Activated naive CD8-positive, alpha-beta T cell (primary cell): ENCODE measurements at regions not wholly inside any gene's neighbourhood (a gene's known extent, or its start where the extent isn't known, plus 50 kb on each side); places are given as distances from the start of the nearest gene placed in this dataset.

Experiments
- H3K27ac Mint-ChIP-seq: one replicate; pipeline ENCODE4 v1.8.0; 2021; ENCODE audit warnings: mixed read lengths
- H3K27me3 Mint-ChIP-seq: one replicate; pipeline ENCODE4 v1.8.0; 2021; ENCODE audit warnings: mixed read lengths
- H3K36me3 Mint-ChIP-seq: one replicate; pipeline ENCODE4 v1.8.0; 2021; ENCODE audit warnings: mixed read lengths
- H3K4me1 Mint-ChIP-seq: one replicate; pipeline ENCODE4 v1.8.0; 2021; ENCODE audit warnings: low read depth, mixed read lengths
- H3K4me3 Mint-ChIP-seq: one replicate; pipeline ENCODE4 v1.8.0; 2021; ENCODE audit warnings: mild to moderate bottlenecking, mixed read lengths
- H3K9me3 Mint-ChIP-seq: one replicate; pipeline ENCODE4 v1.8.0; 2021; ENCODE audit warnings: low read depth, mixed read lengths

GRCh38 chr5:18114151-18114757 lies 480.0 kb downstream of the TAF11L14 start:
- no peaks in the 10 kb centered on the region for H3K4me1 Mint-ChIP-seq
- H3K27ac Mint-ChIP-seq: no peak overlapping the region
- H3K36me3 Mint-ChIP-seq: no peaks in the 10 kb centered on the region
- H3K9me3 Mint-ChIP-seq: peaks cover 14% of the 10 kb centered on the region
- no peaks in the 10 kb centered on the region for H3K27me3 Mint-ChIP-seq
- no peak overlapping the region for H3K4me3 Mint-ChIP-seq

DNA sequence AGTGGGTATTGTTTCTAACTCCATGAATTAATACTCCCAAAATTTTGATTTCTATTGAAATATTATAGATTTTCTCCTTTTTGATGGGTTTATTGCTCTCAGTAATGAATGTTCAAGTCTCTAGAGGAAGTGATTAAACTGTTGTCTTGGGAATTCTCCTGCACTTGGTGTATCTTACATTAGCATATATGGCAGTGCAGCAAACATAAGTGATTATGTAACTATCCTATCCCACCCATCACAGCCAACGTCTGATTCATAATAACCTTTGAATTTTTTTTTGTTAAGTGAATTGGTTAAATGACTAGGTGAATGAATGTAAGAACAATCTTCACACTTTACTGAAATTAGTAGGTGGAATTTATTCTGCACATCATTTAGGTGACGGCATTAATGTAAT lies 483.7 kb downstream of the TAF11L14 start:
- Mint-ChIP-seq H3K36me3 (no peaks in the 10 kb centered on the region), H3K27me3 (no peaks in the 10 kb centered on the region), H3K9me3 (peaks cover 17% of the 10 kb centered on the region), H3K27ac (no peak overlapping the region), H3K4me1 (no peaks in the 10 kb centered on the region), H3K4me3 (no peak overlapping the region)

DNA sequence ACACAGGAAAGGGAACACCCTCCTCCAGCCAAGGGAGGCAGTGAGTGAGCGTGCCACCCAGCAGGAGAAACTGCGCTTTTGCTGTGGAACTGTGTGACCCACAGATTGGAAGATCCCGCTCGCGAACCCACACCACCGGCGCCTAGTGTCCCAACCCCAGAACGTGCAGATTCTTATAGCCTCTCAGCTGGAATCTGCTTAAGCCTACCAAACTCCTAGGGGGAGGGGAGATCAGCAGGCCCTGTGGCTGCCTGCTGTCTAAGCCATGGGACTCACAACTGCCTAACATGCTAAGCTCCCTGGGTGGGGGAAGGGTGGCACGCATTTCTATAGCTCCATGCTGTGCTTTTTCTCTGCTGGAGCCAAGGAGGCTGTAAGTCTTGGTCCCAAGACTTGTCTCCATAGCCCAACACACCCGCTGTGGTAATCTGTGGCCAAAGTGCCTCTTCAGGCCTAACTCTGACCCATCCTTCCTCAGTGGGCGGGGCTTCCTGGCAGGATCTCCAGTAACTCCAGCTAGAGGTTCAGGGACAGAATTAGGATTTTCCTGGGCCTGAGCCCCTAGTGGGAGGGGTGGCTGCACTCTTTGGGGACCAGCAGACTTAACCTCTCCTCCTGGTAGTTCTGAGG lies 485.0 kb downstream of the TAF11L14 start:
- Mint-ChIP-seq H3K4me1 (no peaks in the 10 kb centered on the region), H3K36me3 (no peaks in the 10 kb centered on the region), H3K9me3 (peaks cover 17% of the 10 kb centered on the region)

DNA sequence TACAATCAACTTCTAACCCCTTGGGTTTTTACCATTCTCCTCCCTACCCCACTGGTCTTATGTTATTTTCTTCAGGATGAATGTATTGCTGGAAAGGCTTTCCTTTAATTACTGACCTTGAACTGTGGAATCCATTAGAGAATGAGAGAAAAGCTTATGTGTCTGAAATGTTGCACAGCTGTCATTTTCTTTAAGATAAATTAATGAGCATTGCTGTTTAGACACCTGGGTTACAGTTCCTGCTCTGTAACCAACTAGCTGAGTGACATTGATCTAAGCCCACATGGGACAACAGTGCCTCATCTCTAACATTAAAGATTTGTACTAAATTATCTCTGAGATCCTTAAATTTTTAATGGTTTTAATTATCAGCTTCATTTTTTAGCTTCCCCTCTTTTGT lies 507.0 kb downstream of the TAF11L14 start:
- Mint-ChIP-seq H3K27ac (no peak overlapping the region), H3K4me1 (no peaks in the 10 kb centered on the region), H3K36me3 (no peaks in the 10 kb centered on the region), H3K4me3 (no peak overlapping the region), H3K9me3 (peaks cover 20% of the 10 kb centered on the region), H3K27me3 (no peaks in the 10 kb centered on the region)

More for the DNA sequence above, 485.0 kb downstream of the TAF11L14 start:
- no peaks in the 10 kb centered on the region for H3K27me3 Mint-ChIP-seq
- no peak overlapping the region for H3K27ac Mint-ChIP-seq
- no peak overlapping the region for H3K4me3 Mint-ChIP-seq

DNA sequence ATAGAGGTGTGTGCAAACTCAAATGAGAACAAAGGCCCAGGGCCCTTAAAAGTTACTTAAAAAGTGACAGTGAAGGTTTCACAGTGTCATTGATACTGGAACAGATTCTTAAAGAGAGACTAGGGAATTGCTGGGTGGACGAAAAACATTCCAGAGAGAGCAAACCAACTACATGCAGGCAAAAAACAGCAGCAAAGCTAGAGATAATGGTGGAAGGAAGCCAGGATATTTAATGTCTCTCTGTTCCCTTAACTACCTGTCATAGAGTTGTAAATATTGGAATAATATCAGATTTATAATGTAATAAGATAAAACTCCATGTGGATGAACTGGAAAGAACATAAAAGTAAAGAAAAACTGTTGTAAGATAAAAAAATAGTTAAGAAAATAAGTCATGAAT lies 508.6 kb downstream of the TAF11L14 start:
- H3K4me3 Mint-ChIP-seq: no peak overlapping the region
- H3K4me1 Mint-ChIP-seq: no peaks in the 10 kb centered on the region
- peaks cover 16% of the 10 kb centered on the region for H3K9me3 Mint-ChIP-seq
- H3K27me3 Mint-ChIP-seq: no peaks in the 10 kb centered on the region
- no peak overlapping the region for H3K27ac Mint-ChIP-seq
- no peaks in the 10 kb centered on the region for H3K36me3 Mint-ChIP-seq

GRCh38 chr5:18152671-18153070 lies 518.4 kb downstream of the TAF11L14 start:
- Mint-ChIP-seq H3K9me3 (peaks cover 13% of the 10 kb centered on the region), H3K27ac (no peak overlapping the region), H3K4me1 (no peaks in the 10 kb centered on the region), H3K36me3 (no peaks in the 10 kb centered on the region), H3K4me3 (no peak overlapping the region), H3K27me3 (no peaks in the 10 kb centered on the region)

- no peak overlapping the region for H3K4me3 Mint-ChIP-seq
- H3K27ac Mint-ChIP-seq: no peak overlapping the region
- H3K27me3 Mint-ChIP-seq: no peaks in the 10 kb centered on the region
- no peaks in the 10 kb centered on the region for H3K4me1 Mint-ChIP-seq
- H3K36me3 Mint-ChIP-seq: no peaks in the 10 kb centered on the region
- H3K9me3 Mint-ChIP-seq: peaks cover 6% of the 10 kb centered on the region
Measured at GRCh38 chr5:18158166-18158565, 523.9 kb downstream of the TAF11L14 start.

- Mint-ChIP-seq H3K9me3 (peaks cover 8% of the 10 kb centered on the region), H3K36me3 (no peaks in the 10 kb centered on the region), H3K27ac (no peak overlapping the region), H3K27me3 (no peaks in the 10 kb centered on the region), H3K4me3 (no peak overlapping the region), H3K4me1 (no peaks in the 10 kb centered on the region)
Measured at GRCh38 chr5:18159331-18159730, 525.1 kb downstream of the TAF11L14 start.

- no peaks in the 10 kb centered on the region for H3K27me3 Mint-ChIP-seq
Measured at GRCh38 chr5:18171684-18172083, 537.4 kb downstream of the TAF11L14 start.

GRCh38 chr5:18179579-18179978 lies 545.3 kb downstream of the TAF11L14 start:
- peaks cover 30% of the 10 kb centered on the region for H3K9me3 Mint-ChIP-seq
- H3K4me1 Mint-ChIP-seq: no peaks in the 10 kb centered on the region
- no peak overlapping the region for H3K27ac Mint-ChIP-seq
- no peak overlapping the region for H3K4me3 Mint-ChIP-seq
- H3K36me3 Mint-ChIP-seq: no peaks in the 10 kb centered on the region
- no peaks in the 10 kb centered on the region for H3K27me3 Mint-ChIP-seq

More at GRCh38 chr5:18171684-18172083, 537.4 kb downstream of the TAF11L14 start:
- Mint-ChIP-seq H3K4me3 (no peak overlapping the region), H3K36me3 (no peaks in the 10 kb centered on the region), H3K4me1 (no peaks in the 10 kb centered on the region), H3K9me3 (peaks cover 14% of the 10 kb centered on the region), H3K27ac (no peak overlapping the region)

GRCh38 chr5:18181575-18181974 lies 547.3 kb downstream of the TAF11L14 start:
- Mint-ChIP-seq H3K4me1 (no peaks in the 10 kb centered on the region), H3K4me3 (no peak overlapping the region), H3K36me3 (no peaks in the 10 kb centered on the region), H3K27ac (no peak overlapping the region), H3K9me3 (peaks cover 30% of the 10 kb centered on the region), H3K27me3 (no peaks in the 10 kb centered on the region)

GRCh38 chr5:18195910-18196309 lies 561.6 kb downstream of the TAF11L14 start:
- H3K4me1 Mint-ChIP-seq: no peaks in the 10 kb centered on the region
- no peaks in the 10 kb centered on the region for H3K27me3 Mint-ChIP-seq
- H3K9me3 Mint-ChIP-seq: peaks cover 20% of the 10 kb centered on the region
- H3K4me3 Mint-ChIP-seq: no peak overlapping the region
- no peak overlapping the region for H3K27ac Mint-ChIP-seq
- no peaks in the 10 kb centered on the region for H3K36me3 Mint-ChIP-seq

- H3K36me3 Mint-ChIP-seq: no peaks in the 10 kb centered on the region
- H3K27ac Mint-ChIP-seq: no peak overlapping the region
- H3K9me3 Mint-ChIP-seq: peaks cover 17% of the 10 kb centered on the region
- H3K27me3 Mint-ChIP-seq: no peaks in the 10 kb centered on the region
- no peaks in the 10 kb centered on the region for H3K4me1 Mint-ChIP-seq
- no peak overlapping the region for H3K4me3 Mint-ChIP-seq
Measured at GRCh38 chr5:18197734-18198133, 563.5 kb downstream of the TAF11L14 start.

DNA sequence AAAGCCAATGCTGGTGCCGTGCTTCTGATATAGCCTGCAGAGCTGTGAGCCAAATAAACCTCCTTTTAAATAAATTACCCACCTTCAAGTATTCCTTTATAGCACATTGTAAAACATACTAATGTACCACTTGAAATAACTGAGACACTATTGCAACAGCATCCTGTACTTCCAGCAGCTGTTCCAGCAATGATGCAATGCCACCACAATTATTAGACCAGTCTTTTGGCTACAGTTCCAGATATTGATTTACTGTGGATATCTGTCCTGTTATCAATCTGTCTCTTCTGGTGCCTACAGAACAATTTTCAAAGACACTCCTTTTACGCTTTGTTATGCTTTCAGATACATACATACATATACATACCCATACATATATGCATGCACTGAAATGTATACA lies 567.9 kb downstream of the TAF11L14 start:
- Mint-ChIP-seq H3K9me3 (peaks cover 17% of the 10 kb centered on the region), H3K4me1 (no peaks in the 10 kb centered on the region), H3K27me3 (no peaks in the 10 kb centered on the region), H3K27ac (no peak overlapping the region), H3K4me3 (no peak overlapping the region), H3K36me3 (no peaks in the 10 kb centered on the region)

- no peak overlapping the region for H3K4me3 Mint-ChIP-seq
- H3K36me3 Mint-ChIP-seq: no peaks in the 10 kb centered on the region
- H3K27ac Mint-ChIP-seq: no peak overlapping the region
- no peaks in the 10 kb centered on the region for H3K27me3 Mint-ChIP-seq
- peaks cover 18% of the 10 kb centered on the region for H3K9me3 Mint-ChIP-seq
- H3K4me1 Mint-ChIP-seq: no peaks in the 10 kb centered on the region
Measured at GRCh38 chr5:18203296-18203695, 569.0 kb downstream of the TAF11L14 start.

GRCh38 chr5:18213666-18214065 lies 579.4 kb downstream of the TAF11L14 start:
- Mint-ChIP-seq H3K4me3 (no peak overlapping the region), H3K27me3 (no peaks in the 10 kb centered on the region), H3K36me3 (no peaks in the 10 kb centered on the region), H3K9me3 (peaks cover 23% of the 10 kb centered on the region), H3K4me1 (no peaks in the 10 kb centered on the region), H3K27ac (no peak overlapping the region)
